Muscle layer of duodenum (tissue), 2 donors: ENCODE measurements at regions not wholly inside any gene's neighbourhood (a gene's known extent, or its start where the extent isn't known, plus 50 kb on each side); places are given as distances from the start of the nearest gene placed in this dataset.

ENCODE experiments used
- H3K27ac ChIP-seq: one replicate; pipeline ENCODE4 v1.7.0; 2013; ENCODE audit warnings: mild to moderate bottlenecking, low read length
- H3K27me3 ChIP-seq: one replicate; pipeline ENCODE4 v1.7.0; 2013; ENCODE audit warnings: low read depth, mild to moderate bottlenecking, control low read depth, low read length
- H3K36me3 ChIP-seq, 2 donors: one replicate each; pipeline ENCODE4 v1.7.0; 2013; ENCODE audit warnings: low read length in 2 of 2, control low read depth in 1 of 2, mild to moderate bottlenecking in 1 of 2; ENCODE audit not compliant: insufficient read depth in 2 of 2, control insufficient read depth in 1 of 2
- H3K4me1 ChIP-seq, 2 donors: one replicate each; pipeline ENCODE4 v1.7.0; 2013; ENCODE audit warnings: low read length in 2 of 2, mild to moderate bottlenecking in 2 of 2, control low read depth in 1 of 2, moderate library complexity in 1 of 2; ENCODE audit not compliant: insufficient read depth in 2 of 2, control insufficient read depth in 1 of 2
- H3K4me3 ChIP-seq, 2 donors: one replicate each; pipeline ENCODE4 v1.7.0; 2013; ENCODE audit warnings: low read length in 2 of 2, low read depth in 1 of 2, mild to moderate bottlenecking in 1 of 2
- H3K9me3 ChIP-seq, 2 donors: one replicate each; pipeline ENCODE4 v1.7.0; 2013; ENCODE audit warnings: low read length in 2 of 2, control low read depth in 1 of 2, mild to moderate bottlenecking in 1 of 2; ENCODE audit not compliant: control insufficient read depth in 1 of 2
- donor health status: healthy.

DNA sequence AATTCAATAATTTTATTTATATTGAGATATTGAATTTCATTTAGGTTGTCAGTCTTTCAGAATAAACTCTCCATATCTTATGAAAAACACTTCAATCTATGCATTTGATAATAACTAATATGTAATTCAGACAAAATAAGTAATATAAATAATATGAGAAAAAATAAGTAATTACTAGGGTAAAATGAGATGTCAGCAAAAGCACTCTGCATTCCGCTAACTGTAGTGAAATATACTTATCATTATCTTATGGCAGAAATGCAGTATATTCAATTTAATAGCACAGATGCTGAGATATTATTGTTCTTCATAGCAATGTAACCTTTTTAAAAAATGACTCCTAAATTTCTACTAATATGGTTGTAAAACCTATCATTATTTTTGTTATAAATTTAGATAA, 606.2 kb upstream of the VRK2 start:
- Histone ChIP-seq H3K4me1 (no peaks in the 10 kb centered on the region), H3K4me3 (no peak overlapping the region), H3K9me3 (no peaks in the 10 kb centered on the region), H3K36me3 (no peaks in the 10 kb centered on the region), H3K27me3 (no peaks in the 10 kb centered on the region), H3K27ac (no peak overlapping the region)

DNA sequence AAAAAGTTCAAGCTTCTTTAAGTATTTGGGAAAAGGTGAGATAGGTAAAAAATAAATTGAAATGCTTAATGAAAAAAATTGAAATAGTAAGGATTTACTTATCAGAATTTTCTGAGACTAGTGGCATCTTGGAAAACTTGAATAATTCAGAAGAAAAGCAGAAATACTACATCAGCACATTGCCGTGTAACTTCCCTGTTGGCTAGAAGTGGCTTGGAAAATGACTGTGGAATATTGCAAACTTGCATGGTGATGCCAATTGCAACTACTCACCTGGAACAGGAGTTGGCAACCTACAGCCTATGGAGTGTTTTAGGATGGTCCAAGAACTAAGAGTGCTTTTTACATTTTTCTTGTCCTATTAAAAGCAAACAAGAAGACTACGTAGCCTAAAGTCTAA, 603.5 kb upstream of the VRK2 start:
- Histone ChIP-seq H3K27me3 (no peaks in the 10 kb centered on the region), H3K4me3 (no peak overlapping the region), H3K9me3 (no peaks in the 10 kb centered on the region), H3K27ac (no peak overlapping the region), H3K4me1 (no peaks in the 10 kb centered on the region), H3K36me3 (no peaks in the 10 kb centered on the region)

DNA sequence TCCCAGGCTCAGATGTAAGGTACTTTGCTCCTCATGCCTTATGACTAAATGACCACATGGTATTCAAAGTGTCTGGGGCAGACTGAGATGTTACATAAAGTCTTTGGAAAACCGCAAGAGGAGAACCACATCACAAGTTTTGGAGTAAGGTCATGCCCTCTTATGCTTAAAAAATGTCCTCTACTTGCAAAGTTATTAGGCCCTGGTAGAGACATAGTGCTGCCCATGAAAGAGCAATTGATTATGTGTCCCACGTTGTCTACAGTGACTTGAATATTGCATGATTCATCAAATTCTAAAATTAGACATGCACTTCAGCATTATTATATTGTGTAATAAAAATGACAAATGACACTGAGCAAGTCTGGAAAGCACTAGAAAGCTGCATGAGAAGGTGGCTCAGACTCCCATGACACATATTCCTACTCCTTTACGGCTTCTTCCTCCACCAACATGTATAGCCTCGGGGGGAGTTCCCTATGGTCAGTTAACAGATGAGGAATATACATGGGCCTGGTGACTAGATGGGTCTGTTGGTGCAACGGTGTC, 602.6 kb upstream of the VRK2 start:
- Histone ChIP-seq H3K27me3 (no peaks in the 10 kb centered on the region), H3K4me1 (no peaks in the 10 kb centered on the region), H3K27ac (no peak overlapping the region), H3K9me3 (no peaks in the 10 kb centered on the region), H3K36me3 (no peaks in the 10 kb centered on the region), H3K4me3 (no peak overlapping the region)

DNA sequence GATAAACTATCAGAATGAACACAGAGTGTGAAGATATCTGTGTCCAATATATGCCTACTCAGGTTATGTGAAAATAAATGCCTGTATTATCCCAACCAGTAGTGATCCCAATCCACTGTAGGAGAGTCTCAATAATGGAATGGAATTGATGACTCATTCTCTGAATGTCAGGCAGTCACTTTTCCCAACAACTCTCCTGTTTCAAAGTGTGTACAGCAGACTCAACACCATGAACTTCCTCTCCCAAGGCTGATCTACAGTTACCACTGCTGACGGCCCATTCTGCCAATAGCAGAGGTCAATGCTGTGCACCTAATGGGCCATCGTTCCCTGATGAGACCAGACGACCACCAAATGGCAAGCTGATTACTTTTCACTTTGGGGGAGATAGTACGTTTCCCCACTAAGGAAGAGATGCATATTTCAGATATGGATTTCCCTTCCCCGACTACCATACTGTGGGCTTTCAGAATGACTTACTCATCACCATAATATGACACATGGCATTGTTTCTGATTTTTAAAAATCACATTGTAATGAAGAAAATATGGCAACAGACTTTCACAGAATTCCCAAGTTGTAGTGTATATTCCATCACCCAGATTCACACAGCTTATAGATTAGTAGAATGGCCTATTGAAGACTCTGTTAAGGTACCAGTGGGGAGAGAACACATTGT, 601.7 kb upstream of the VRK2 start:
- Histone ChIP-seq H3K4me3 (no peak overlapping the region), H3K27me3 (no peaks in the 10 kb centered on the region), H3K9me3 (no peaks in the 10 kb centered on the region), H3K36me3 (no peaks in the 10 kb centered on the region), H3K4me1 (no peaks in the 10 kb centered on the region), H3K27ac (no peak overlapping the region)

DNA sequence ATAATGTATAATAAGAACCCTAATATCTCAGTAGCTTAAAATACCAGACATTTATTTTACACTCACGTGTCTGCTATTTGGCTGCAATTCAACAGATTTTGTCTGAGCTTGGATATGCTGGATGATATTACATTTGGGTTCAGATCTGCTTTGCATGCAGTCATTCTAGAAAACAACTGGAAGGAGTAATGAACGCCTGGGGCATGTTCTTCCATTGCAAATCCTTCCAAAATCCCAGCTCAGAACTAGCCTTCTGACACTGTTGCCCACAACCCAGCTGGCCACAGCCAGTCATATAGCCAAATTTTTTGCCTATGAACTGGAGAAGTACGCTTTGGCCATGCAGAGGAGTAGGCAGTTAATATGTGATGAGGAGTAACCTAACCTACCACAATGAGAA, 597.8 kb upstream of the VRK2 start:
- Histone ChIP-seq H3K27me3 (no peaks in the 10 kb centered on the region), H3K4me1 (no peaks in the 10 kb centered on the region), H3K36me3 (no peaks in the 10 kb centered on the region), H3K9me3 (no peaks in the 10 kb centered on the region), H3K4me3 (no peak overlapping the region), H3K27ac (no peak overlapping the region)

DNA sequence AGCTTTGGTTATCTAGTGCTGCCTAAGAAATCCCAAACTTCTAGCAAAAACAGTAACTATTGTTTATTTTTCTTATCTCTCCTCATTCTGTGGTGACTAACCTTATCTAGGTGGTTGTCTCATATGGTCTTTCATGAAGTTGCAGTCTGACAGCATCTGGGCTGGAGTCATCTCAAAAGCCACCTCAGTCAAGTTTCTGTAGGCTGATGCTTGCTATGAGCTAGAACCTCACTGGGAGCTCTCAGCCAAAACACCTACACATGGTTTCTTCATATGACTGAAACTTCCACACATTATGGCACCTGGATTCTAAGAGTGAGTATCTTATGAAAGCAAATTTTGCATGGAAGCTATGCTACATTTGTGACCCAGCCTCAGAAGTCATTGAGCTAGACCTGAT, 596.4 kb upstream of the VRK2 start:
- Histone ChIP-seq H3K4me3 (no peak overlapping the region), H3K27me3 (no peaks in the 10 kb centered on the region), H3K36me3 (no peaks in the 10 kb centered on the region), H3K4me1 (no peaks in the 10 kb centered on the region), H3K9me3 (no peaks in the 10 kb centered on the region), H3K27ac (no peak overlapping the region)

DNA sequence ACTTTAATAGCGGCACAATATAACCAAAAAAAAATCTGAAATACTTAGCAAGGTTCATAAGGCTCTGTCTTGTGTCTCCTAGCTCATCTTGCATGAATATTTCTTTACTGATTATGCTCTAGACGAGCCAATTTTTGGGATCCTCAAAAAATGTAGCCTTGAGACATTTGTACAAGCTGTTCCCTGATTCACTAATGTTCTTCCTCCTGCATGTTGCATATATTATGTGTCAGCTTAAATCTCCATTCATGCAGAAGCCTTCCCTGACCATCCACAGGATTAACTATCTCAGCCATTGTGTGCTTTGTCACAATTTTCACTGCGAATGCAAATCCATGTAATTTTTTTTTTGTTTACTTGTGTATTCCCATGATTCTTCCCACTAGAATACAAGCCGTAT, 594.0 kb upstream of the VRK2 start:
- no peak overlapping the region for H3K4me3 ChIP-seq
- no peaks in the 10 kb centered on the region for H3K4me1 ChIP-seq
- no peak overlapping the region for H3K27ac ChIP-seq
- no peaks in the 10 kb centered on the region for H3K27me3 ChIP-seq
- H3K9me3 ChIP-seq: no peaks in the 10 kb centered on the region
- H3K36me3 ChIP-seq: no peaks in the 10 kb centered on the region

DNA sequence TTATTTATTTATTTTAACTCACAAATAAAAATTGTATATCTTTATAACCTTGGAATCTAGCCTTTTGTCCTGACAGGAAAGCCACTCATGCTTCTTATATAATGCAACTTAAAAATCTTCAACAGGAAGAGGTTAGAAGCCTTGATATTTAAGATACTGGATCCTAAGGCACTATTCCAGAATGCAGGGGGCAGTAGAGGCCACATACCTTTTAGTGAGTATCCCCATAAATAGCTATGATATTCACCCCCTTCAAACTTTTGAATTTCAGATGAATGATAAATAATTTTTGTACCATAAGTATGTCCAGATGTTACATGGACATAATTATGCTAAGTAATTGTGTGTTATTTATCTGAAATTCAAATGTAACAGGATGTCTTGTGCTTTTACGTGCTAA, 592.7 kb upstream of the VRK2 start:
- H3K9me3 ChIP-seq: no peaks in the 10 kb centered on the region
- no peaks in the 10 kb centered on the region for H3K27me3 ChIP-seq
- H3K4me3 ChIP-seq: no peak overlapping the region
- no peak overlapping the region for H3K27ac ChIP-seq
- H3K36me3 ChIP-seq: no peaks in the 10 kb centered on the region
- no peaks in the 10 kb centered on the region for H3K4me1 ChIP-seq

DNA sequence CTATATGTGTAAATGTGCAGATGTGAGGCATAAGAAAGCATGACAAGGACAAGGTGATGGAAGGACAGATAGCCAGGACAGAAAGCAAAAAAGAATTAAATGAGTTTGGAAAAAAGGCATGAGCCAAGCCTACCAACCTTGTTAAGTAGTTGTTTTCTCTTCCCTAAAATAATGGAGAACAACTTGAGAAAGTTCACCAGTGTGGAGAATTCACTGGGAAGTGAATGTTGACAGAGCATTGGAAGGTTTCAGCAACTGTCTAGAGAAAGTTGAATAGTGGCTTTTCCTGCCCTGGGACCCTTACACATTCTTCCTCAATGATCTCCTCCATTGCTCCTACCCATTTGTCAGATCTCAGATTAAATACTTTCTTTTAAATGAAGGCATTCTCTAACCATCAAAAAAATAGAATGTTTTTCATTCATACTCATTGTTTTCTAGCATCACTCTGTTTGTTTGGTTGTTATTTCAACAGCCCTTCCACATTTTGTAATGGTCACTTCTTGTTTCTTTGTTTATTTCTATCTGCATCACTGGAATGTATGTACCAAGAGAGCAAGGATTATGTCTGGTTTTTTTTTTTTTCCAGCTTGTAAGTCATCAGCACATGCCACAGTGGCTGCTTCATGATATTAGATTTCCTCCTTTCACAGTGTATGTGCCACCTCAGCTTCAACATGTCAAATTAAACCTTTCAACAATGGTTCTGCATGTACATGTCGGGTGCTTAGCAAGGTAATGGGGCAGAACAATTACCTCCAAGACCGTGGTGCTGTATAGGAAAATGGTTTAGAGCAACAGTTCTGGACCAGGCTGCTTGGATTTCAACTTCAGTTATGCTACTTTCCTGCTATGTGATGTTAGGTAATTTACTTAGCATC, 586.0 kb upstream of the VRK2 start:
- no peak overlapping the region for H3K27ac ChIP-seq
- no peaks in the 10 kb centered on the region for H3K27me3 ChIP-seq
- no peaks in the 10 kb centered on the region for H3K9me3 ChIP-seq
- H3K36me3 ChIP-seq: no peaks in the 10 kb centered on the region
- H3K4me3 ChIP-seq: no peak overlapping the region
- no peaks in the 10 kb centered on the region for H3K4me1 ChIP-seq

DNA sequence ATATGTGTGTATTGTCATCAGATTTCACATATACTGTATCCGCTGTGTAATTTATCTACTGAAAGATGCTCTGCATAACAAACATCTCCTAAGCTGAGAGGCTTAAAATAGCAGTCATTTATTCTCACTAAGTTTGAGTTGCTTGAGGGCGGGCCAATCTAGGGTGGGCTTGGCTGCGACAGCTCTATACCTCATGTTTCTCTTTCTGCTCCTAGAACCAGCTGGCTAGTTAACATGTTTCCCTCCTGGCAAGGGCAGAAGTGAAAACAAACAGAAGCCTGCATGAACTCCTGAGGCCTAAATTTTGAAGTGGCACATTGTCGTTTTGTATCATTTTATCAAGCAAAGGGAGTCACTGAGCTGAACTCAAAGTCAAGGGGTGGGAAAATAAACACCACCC, 585.0 kb upstream of the VRK2 start:
- no peaks in the 10 kb centered on the region for H3K36me3 ChIP-seq

DNA sequence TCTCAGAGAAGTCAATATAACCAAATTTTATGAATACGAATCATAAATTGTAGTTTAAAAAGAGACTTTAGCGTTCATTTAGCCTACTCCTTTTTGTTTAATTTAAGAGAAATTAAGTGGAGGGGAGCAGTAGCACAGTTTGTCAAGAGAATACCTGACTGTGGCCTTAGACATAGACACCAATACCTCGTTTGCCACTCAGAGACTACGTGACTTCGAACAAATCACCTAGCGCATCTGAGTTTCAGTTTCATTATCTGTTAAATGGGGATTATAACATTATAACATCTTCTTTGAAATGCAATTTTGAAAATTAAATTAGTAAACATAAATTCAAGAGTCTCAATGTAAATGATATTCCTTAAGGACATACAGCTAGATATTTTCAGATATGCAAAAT, 581.5 kb upstream of the VRK2 start:
- Histone ChIP-seq H3K36me3 (no peaks in the 10 kb centered on the region), H3K4me3 (no peak overlapping the region), H3K4me1 (no peaks in the 10 kb centered on the region), H3K27me3 (no peaks in the 10 kb centered on the region), H3K27ac (no peak overlapping the region), H3K9me3 (peaks cover 0 to 3% of the 10 kb centered on the region in 2 donors)

More for the DNA sequence above, 585.0 kb upstream of the VRK2 start:
- H3K4me1 ChIP-seq: no peaks in the 10 kb centered on the region
- H3K4me3 ChIP-seq: no peak overlapping the region
- H3K27me3 ChIP-seq: no peaks in the 10 kb centered on the region
- H3K9me3 ChIP-seq: no peaks in the 10 kb centered on the region
- no peak overlapping the region for H3K27ac ChIP-seq
